ENCODE measurements at regions not wholly inside any gene's neighbourhood (a gene's known extent, or its start where the extent isn't known, plus 50 kb on each side); places are given as distances from the start of the nearest gene placed in this dataset.

DNA sequence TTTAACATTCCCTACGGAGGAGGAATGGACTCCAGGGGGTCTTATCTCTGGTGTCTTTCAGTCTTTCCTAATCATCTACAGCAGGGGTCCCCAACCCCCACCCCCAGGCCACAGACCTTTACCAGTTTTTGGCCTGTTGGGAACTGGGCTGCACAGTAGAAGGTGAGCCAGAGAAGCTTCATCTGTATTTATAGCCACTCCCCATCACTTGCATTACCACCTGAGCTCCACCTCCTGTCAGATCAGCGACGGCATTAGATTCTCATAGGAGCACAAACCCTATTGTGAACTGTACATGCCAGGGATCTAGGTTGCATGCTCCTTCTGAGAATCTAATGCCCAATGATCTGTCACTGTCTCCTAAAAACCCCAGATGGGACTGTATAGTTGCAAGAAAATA, 120.0 kb upstream of the TMTC4 start:
- FAIRE-seq (no peak), DNase-seq (ENCODE audit: low read depth in 1 of 2, low spot score in 2 of 2) (no peak)
- Histone ChIP-seq H4K5ac (ENCODE audit: insufficient read length, low read depth, low read length) (no peak overlapping the region), H2AK5ac (ENCODE audit: low read depth, low read length) (no peak overlapping the region), H2BK5ac (ENCODE audit: low read depth, low read length) (no peak overlapping the region), H3K9ac (replicated peaks in 1 of 4; ENCODE audit: extremely low read depth in 1 of 4, low read depth in 3 of 4, low read length in 3 of 4) (no peak overlapping the region), H3K23me2 (ENCODE audit: low read depth, low read length) (no peaks in the 10 kb centered on the region), H2BK120ac (replicated peaks; ENCODE audit: low read depth, low read length) (no peak overlapping the region), H3K4me1 (replicated peaks in 1 of 4; ENCODE audit: control insufficient read depth in 3 of 4, insufficient read depth in 4 of 4, low read length in 3 of 4) (peaks cover 0 to 2% (median 0%) of the 10 kb centered on the region in 4 experiments; a peak in 1 of 7 replicates), H2BK20ac (ENCODE audit: low read length) (no peak overlapping the region), H3K27ac (ENCODE audit: low read depth, low read length) (no peak overlapping the region), H3K4me2 (ENCODE audit: insufficient read depth in 1 of 2, low read depth in 2 of 2, low read length in 2 of 2) (no peak overlapping the region), H3K4ac (replicated peaks; ENCODE audit: insufficient read length, low read depth, low read length) (no peak overlapping the region), H4K8ac (ENCODE audit: extremely low read depth, insufficient read depth, low read length) (no peak overlapping the region), H3K14ac (ENCODE audit: insufficient read length) (no peak overlapping the region), H3K36me3 (ENCODE audit: control insufficient read depth in 2 of 4, insufficient read depth in 4 of 4, low read length in 3 of 4) (no peaks in the 10 kb centered on the region), H3K9me3 (ENCODE audit: insufficient read depth in 2 of 2, low read depth in 1 of 2, low read length in 1 of 2) (peaks cover 9 to 23% of the 10 kb centered on the region in 2 experiments), H2BK15ac (ENCODE audit: low read length) (no peak overlapping the region), H4K91ac (replicated peaks; ENCODE audit: insufficient read length, low read length) (no peak overlapping the region), H3K79me2 (ENCODE audit: control insufficient read depth in 1 of 2, insufficient read depth in 2 of 2, low read length in 2 of 2) (no peaks in the 10 kb centered on the region), H3K79me1 (ENCODE audit: low read depth, low read length) (no peaks in the 10 kb centered on the region), H4K20me1 (replicated peaks in 1 of 2; ENCODE audit: control insufficient read depth in 1 of 2, insufficient read depth in 2 of 2, low read length in 2 of 2) (no peaks in the 10 kb centered on the region), H3K56ac (replicated peaks; ENCODE audit: insufficient read length, low read depth, low read length) (no peak overlapping the region), H3K18ac (ENCODE audit: extremely low read depth, low read length) (no peak overlapping the region), H3K4me3 (ENCODE audit: extremely low read depth in 1 of 4, insufficient read depth in 2 of 4, low read depth in 3 of 4, low read length in 4 of 4) (no peak overlapping the region), H3K27me3 (replicated peaks in 1 of 4; ENCODE audit: control insufficient read depth in 3 of 4, extremely low read depth in 1 of 4, insufficient read depth in 3 of 4, low read length in 3 of 4) (no peaks in the 10 kb centered on the region), H3K23ac (ENCODE audit: insufficient read length) (no peak overlapping the region), H2BK12ac (ENCODE audit: low read depth, low read length) (no peak overlapping the region), H2AFZ (ENCODE audit: low read length) (no peak overlapping the region)
- 86% methylated on average over 3 of the region's 3 CpGs; no CpG with 5 or more reads in 1 of the 2 experiments for WGBS, 2 experiments (ENCODE audit: extremely low coverage in 1 of 2, insufficient coverage in 1 of 2, insufficient read length in 1 of 2, insufficient replicate concordance in 2 of 2, low coverage in 1 of 2, low lambda C conversion rate in 2 of 2, missing lambda C conversion rate in 1 of 2)
- POLR2A ChIA-PET (ENCODE audit: partially characterized antibody), result no interaction called here
- no peak for TF ChIP-seq YY1 (IDR thresholded peaks at IDR 0.05; ENCODE audit: low read depth, low read length)
- TF ChIP-seq NRF1 (IDR thresholded peaks at IDR 0.05; ENCODE audit: low read depth, low read length), result no peak
- TF ChIP-seq, protein P1, sequence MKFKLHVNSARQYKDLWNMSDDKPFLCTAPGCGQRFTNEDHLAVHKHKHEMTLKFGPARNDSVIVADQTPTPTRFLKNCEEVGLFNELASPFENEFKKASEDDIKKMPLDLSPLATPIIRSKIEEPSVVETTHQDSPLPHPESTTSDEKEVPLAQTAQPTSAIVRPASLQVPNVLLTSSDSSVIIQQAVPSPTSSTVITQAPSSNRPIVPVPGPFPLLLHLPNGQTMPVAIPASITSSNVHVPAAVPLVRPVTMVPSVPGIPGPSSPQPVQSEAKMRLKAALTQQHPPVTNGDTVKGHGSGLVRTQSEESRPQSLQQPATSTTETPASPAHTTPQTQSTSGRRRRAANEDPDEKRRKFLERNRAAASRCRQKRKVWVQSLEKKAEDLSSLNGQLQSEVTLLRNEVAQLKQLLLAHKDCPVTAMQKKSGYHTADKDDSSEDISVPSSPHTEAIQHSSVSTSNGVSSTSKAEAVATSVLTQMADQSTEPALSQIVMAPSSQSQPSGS (IDR thresholded peaks at IDR 0.05; ENCODE audit: low read length), result no peak
- TF ChIP-seq KDM1A (IDR thresholded peaks at IDR 0.05; ENCODE audit: borderline replicate concordance, low read length), result no peak
- no peak for TF ChIP-seq JUND (IDR thresholded peaks at IDR 0.05; ENCODE audit: low read length)
- TF ChIP-seq BRCA1 (IDR thresholded peaks at IDR 0.05; ENCODE audit: low read depth, low read length), result no peak
- no peak for TF ChIP-seq SP2 (IDR thresholded peaks at IDR 0.05; ENCODE audit: low read length)
- TF ChIP-seq HDAC2 (IDR thresholded peaks at IDR 0.05; ENCODE audit: borderline replicate concordance in 1 of 2, low read depth in 2 of 2, low read length in 2 of 2), result no peak
- no peak for TF ChIP-seq SIN3A (conservative IDR thresholded peaks at IDR 0.05 in 1 of 2, IDR thresholded peaks at IDR 0.05 in 1 of 2; ENCODE audit: low read depth in 1 of 2, low read length in 2 of 2)
- CTCF ChIA-PET (ENCODE audit: partially characterized antibody), result interaction anchor here (0.9 kb wide), 1 partner anchor 71 kb away, joined by 3 read pairs; no protein-coding TSS in a partner anchor
